ENCODE measurements at regions not wholly inside any gene's neighbourhood (a gene's known extent, or its start where the extent isn't known, plus 50 kb on each side); places are given as distances from the start of the nearest gene placed in this dataset.

DNA sequence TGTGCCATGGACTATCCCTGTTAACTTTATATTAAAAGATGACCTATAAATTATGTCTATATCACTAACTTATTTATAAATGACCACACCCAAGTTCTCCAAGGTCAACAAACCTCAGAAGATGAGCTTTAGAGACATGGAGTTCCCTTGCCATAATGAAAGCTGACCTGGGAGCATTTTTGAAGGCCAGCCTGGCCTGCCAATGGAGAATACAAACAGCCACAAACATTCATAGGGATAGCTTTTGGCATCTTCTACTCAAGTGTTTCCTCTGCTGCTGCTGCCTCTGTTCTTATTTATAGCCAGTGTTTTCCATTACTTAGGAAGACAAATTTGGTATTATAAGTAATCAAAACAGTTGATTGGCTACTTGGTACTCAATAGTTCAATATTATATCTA is 117.3 kb upstream of the ADAMTS19 start:
- Histone ChIP-seq H3K36me3 (replicated peaks in 1 of 2; ENCODE audit: insufficient read depth in 1 of 2, low read depth in 2 of 2) (no peaks in the 10 kb centered on the region), H3K27me3 (no peaks in the 10 kb centered on the region), H3K9me3 (no peaks in the 10 kb centered on the region), H3K27ac (no peak overlapping the region), H3K4me1 (peaks cover 18% of the 10 kb centered on the region), H3K4me3 (no peak overlapping the region)
- ATAC-seq, result no peak
- intact Hi-C loops (cut with DNase I), result no loop called here
- TF ChIP-seq, protein P1, sequence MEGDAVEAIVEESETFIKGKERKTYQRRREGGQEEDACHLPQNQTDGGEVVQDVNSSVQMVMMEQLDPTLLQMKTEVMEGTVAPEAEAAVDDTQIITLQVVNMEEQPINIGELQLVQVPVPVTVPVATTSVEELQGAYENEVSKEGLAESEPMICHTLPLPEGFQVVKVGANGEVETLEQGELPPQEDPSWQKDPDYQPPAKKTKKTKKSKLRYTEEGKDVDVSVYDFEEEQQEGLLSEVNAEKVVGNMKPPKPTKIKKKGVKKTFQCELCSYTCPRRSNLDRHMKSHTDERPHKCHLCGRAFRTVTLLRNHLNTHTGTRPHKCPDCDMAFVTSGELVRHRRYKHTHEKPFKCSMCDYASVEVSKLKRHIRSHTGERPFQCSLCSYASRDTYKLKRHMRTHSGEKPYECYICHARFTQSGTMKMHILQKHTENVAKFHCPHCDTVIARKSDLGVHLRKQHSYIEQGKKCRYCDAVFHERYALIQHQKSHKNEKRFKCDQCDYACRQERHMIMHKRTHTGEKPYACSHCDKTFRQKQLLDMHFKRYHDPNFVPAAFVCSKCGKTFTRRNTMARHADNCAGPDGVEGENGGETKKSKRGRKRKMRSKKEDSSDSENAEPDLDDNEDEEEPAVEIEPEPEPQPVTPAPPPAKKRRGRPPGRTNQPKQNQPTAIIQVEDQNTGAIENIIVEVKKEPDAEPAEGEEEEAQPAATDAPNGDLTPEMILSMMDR (IDR thresholded peaks at IDR 0.05), result no peak
- no peak for DNase-seq

DNA sequence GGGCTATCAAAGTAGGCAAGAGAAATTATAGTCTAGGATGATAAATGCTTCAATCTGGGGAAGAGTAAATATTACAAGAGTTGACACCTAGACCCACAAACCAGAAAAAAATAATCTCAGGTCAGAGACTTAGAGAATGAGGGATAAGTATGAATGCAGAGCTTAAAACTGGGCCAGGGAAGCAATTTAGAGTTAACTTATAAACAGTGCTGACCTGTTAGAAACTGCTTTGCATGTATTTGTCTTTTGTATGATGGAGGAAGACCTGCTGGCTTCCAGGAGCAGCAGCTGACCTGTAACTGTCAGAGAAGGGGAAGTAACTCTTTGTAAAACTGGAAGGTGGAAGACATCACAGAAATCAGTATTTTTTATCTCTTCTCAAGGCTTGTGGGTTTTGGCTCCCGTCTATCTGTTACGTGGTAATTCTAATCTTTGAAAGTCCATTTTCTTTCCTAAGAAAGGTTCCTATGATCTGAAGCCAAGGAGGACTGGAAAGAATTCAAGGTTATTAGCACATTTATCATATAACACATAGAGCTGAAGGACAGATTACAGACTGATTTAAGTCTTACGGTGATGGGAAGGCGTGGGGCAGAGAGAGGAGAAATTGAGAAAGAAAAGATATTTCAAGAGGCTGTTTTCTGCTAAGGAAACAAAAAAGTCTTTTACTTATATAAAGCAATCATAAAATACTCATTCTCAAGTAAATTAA is 114.7 kb upstream of the ADAMTS19 start:
- no peak overlapping the region for H3K4me3 ChIP-seq
- no peaks in the 10 kb centered on the region for H3K36me3 ChIP-seq (replicated peaks in 1 of 2; ENCODE audit: insufficient read depth in 1 of 2, low read depth in 2 of 2)
- H3K27ac ChIP-seq, result no peak overlapping the region
- 4 to 7% methylated on average over 4 of the region's 4 CpGs for whole genome bisulfite sequencing, 2 donors
- H3K27me3 ChIP-seq, result no peaks in the 10 kb centered on the region
- DNase-seq (peak in 1 of 4 donors; percentile 3), ATAC-seq (peak; percentile 73)
- H3K4me1 ChIP-seq, result peaks cover 18% of the 10 kb centered on the region
- intact Hi-C loops (cut with DNase I), result no loop called here
- TF ChIP-seq, protein P1 (IDR thresholded peaks at IDR 0.05), result no peak
- TF ChIP-seq POLR2A (IDR thresholded peaks at IDR 0.05), result no peak
- no peaks in the 10 kb centered on the region for H3K9me3 ChIP-seq

DNA sequence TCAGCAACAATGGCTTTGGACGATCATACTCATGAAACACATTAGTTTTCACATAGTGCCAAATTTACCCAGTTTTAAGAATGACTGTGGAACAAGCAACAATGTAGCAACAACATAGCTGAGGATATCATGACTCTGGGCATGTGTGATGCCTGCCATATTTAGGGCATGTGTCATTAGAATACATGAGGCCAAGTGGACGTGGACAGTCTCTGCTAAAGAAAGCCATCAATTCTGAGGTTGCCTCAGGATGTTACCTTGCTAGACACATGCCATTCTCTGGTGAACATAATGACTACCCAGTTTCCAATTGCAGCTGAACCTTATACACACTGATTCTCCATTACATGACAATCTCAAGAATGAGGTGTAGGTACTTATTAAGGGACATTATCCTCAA is 103.3 kb upstream of the ADAMTS19 start:
- H3K27me3 ChIP-seq, result no peaks in the 10 kb centered on the region
- ATAC-seq, result no peak
- no peaks in the 10 kb centered on the region for H3K36me3 ChIP-seq (replicated peaks in 1 of 2; ENCODE audit: insufficient read depth in 1 of 2, low read depth in 2 of 2)
- 55 to 93% methylated on average over 2 of the region's 2 CpGs for WGBS, 2 donors
- no peaks in the 10 kb centered on the region for H3K4me1 ChIP-seq
- H3K27ac ChIP-seq, result no peak overlapping the region
- H3K4me3 ChIP-seq, result no peak overlapping the region
- intact Hi-C loops (cut with DNase I), result no loop called here
- TF ChIP-seq, protein P1 (IDR thresholded peaks at IDR 0.05), result no peak
- TF ChIP-seq POLR2A (IDR thresholded peaks at IDR 0.05), result no peak
- H3K9me3 ChIP-seq, result no peaks in the 10 kb centered on the region
- DNase-seq, result no peak

DNA sequence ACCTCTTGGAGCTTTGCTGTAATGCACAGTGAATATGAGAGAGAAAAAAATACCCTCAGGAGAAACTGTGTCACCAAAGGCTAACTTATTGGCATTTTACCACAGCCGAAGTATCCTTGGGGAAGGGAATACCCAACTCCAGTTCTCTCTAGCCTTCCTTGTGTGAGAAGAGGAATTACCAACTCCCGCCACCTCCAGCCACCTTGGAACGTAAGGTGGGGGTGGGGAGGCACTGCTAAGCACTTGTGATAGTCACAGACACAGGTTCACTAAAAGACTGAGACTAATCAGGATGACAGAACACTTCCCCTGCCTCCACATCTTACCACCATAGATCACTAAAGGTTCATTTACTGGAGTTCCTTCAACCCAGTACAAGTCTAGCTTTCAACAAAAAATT is 102.0 kb upstream of the ADAMTS19 start:
- ATAC-seq, result no peak
- TF ChIP-seq, protein P1 (IDR thresholded peaks at IDR 0.05), result no peak
- TF ChIP-seq POLR2A (IDR thresholded peaks at IDR 0.05), result no peak
- 81 to 89% methylated on average over 3 of the region's 3 CpGs for WGBS, 2 donors
- DNase-seq, result no peak
- H3K27ac ChIP-seq, result no peak overlapping the region
- H3K9me3 ChIP-seq, result no peaks in the 10 kb centered on the region
- intact Hi-C loops (cut with DNase I), result no loop called here
- H3K27me3 ChIP-seq, result no peaks in the 10 kb centered on the region
- no peaks in the 10 kb centered on the region for H3K4me1 ChIP-seq
- H3K36me3 ChIP-seq (replicated peaks in 1 of 2; ENCODE audit: insufficient read depth in 1 of 2, low read depth in 2 of 2), result no peaks in the 10 kb centered on the region
- no peak overlapping the region for H3K4me3 ChIP-seq

DNA sequence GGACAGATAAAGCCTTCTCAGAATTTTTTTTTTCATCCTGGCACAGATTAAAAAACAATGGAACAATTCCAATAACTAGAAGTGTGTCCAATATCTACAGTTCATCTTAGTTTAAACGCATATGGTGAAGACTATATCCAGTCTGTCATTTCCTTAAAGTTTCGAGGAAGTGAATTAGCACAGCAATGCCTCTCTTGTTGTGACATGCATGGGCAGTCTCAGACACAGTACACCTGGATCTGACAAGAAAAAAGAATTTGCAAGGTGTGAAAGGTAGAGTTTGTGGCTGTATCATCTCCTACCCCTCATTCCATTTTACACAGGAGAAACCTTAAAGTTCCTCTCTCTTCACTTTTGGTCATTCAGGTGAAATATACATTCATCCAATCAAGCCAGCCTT is 100.6 kb upstream of the ADAMTS19 start:
- Histone ChIP-seq H3K4me3 (no peak overlapping the region), H3K4me1 (no peaks in the 10 kb centered on the region), H3K27ac (no peak overlapping the region), H3K9me3 (no peaks in the 10 kb centered on the region), H3K27me3 (no peaks in the 10 kb centered on the region), H3K36me3 (replicated peaks in 1 of 2; ENCODE audit: insufficient read depth in 1 of 2, low read depth in 2 of 2) (no peaks in the 10 kb centered on the region)
- intact Hi-C loops (cut with DNase I), result no loop called here
- DNase-seq, result no peak
- ATAC-seq, result no peak
- WGBS, 2 donors, result 47 to 56% methylated on average over 2 of the region's 2 CpGs
- TF ChIP-seq POLR2A (IDR thresholded peaks at IDR 0.05), result no peak
- TF ChIP-seq, protein P1 (IDR thresholded peaks at IDR 0.05), result no peak
